22Rv1 (cell line): ENCODE measurements at regions not wholly inside any gene's neighbourhood (a gene's known extent, or its start where the extent isn't known, plus 50 kb on each side); places are given as distances from the start of the nearest gene placed in this dataset.

ENCODE experiments used
- H3K27ac ChIP-seq: fragments of 450-650 bp; 2 replicates; pipeline ENCODE4 v1.5.1; 2017
- CTCF ChIP-seq: fragments of 450-650 bp; IDR thresholded peaks from 2 replicates; pipeline ENCODE4 v1.5.1; 2017; ENCODE audit warnings: mild to moderate bottlenecking
- ZFX ChIP-seq: fragments of 450-650 bp; IDR thresholded peaks from 2 replicates; pipeline ENCODE4 v1.6.1; 2017; ENCODE audit warnings: antibody characterized with exemption, borderline replicate concordance

DNA sequence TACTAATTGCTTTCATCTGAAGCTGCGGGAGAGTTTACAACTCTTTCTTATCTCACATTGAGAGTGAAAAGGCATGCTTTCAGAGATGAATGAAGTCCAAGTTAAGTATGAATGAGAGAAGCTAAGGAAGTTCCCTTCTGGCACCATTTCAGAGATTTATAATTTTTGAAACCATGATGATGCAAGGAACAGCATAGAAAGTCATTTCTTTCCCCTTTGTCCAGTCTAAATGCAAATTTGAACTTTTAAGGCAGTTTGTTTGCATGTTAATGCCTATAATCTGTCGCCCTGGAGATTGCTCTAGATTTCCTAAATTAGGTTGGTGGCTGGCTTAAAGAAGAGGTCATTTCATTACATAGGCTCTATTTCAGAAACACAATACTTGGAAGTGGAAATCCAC, 594.8 kb upstream of the GOT2 start:
- H3K27ac ChIP-seq = no peak overlapping the region
- no peak for TF ChIP-seq CTCF
- no peak for TF ChIP-seq ZFX

- TF ChIP-seq CTCF (no peak), ZFX (no peak)
- no peak overlapping the region for H3K27ac ChIP-seq
Observed at GRCh38 chr16:59327894-59328293, 593.8 kb upstream of the GOT2 start.

DNA sequence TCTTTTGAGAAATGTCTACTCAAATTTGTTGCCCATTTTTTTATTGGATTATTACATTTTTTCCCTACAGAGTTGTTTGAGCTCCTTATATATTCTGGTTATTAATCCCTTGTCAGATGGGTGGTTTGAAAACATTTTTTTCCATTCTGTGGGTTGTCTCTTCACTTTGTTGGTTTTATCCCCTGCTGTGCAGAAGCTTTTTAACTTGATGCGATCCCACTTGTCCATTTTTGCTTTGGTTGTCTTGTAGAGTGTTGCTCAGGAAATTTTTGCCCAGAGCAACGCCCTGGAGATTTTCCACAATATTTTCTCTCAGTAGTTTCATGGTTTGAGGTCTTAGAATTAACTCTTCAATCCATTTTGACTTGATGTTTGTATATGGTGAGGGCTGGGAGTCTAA, 592.8 kb upstream of the GOT2 start:
- H3K27ac ChIP-seq = no peak overlapping the region
- no peak for TF ChIP-seq CTCF
- no peak for TF ChIP-seq ZFX

GRCh38 chr16:59324462-59324861, 590.3 kb upstream of the GOT2 start:
- H3K27ac ChIP-seq = no peak overlapping the region
- TF ChIP-seq ZFX = no peak
- TF ChIP-seq CTCF = no peak

- H3K27ac ChIP-seq = no peak overlapping the region
- TF ChIP-seq CTCF = no peak
- TF ChIP-seq ZFX = no peak
Observed at GRCh38 chr16:59320657-59321056, 586.5 kb upstream of the GOT2 start.

GRCh38 chr16:59319871-59320270, 585.8 kb upstream of the GOT2 start:
- TF ChIP-seq ZFX = no peak
- TF ChIP-seq CTCF = no peak
- H3K27ac ChIP-seq = no peak overlapping the region

DNA sequence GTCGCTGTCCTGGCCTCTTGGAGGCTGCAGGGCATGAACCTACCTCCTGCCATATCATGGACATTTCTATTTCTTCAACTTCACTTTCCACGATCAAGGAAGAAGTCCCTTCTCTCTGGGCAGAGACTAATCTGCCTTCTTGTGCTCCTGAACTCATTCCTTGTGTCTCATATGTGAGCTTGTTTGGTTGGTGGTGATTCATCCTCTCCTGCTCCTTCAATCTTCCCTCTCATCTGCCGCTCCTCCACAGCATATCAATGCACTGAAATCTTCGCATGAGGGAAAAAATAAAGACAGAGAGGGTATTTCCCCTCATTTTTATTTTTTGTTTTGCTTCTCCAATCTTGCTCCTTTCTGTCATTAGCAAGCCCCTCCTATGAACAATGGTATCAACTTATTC, 571.7 kb upstream of the GOT2 start:
- TF ChIP-seq CTCF (no peak), ZFX (no peak)
- no peak overlapping the region for H3K27ac ChIP-seq

- no peak for TF ChIP-seq ZFX
- no peak for TF ChIP-seq CTCF
- no peak overlapping the region for H3K27ac ChIP-seq
Observed at GRCh38 chr16:59296888-59297287, 562.8 kb upstream of the GOT2 start.
